ENCODE measurements at regions not wholly inside any gene's neighbourhood (a gene's known extent, or its start where the extent isn't known, plus 50 kb on each side); places are given as distances from the start of the nearest gene placed in this dataset.

DNA sequence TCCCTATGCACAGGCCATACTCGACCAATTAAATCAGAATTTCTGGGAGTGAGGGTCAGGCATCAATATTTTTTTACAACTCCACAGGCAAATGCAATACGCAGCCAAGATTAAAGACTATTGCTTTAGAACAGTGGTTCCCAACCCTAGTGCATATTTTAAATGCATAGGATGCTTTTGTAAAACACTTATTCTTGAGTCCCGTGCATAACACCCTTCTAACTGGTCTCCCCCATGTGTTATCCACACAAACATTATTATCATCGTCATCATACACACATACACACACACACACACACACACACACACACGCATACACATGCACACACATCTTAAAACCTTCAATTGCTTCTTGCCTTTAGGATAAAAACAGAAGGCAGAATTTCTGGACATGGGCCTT lies 145.0 kb upstream of the PELI1 start:
- Histone ChIP-seq H3K9me3 (ENCODE audit: control insufficient read depth, low read length) (no peaks in the 10 kb centered on the region), H3K27me3 (replicated peaks; ENCODE audit: control insufficient read depth, insufficient read depth, low read length) (peaks cover 5% of the 10 kb centered on the region), H3K9ac (ENCODE audit: low read length) (no peak overlapping the region), H3K4me1 (ENCODE audit: control insufficient read depth, insufficient read depth, low read length) (peaks cover 34% of the 10 kb centered on the region), H3K36me3 (ENCODE audit: control insufficient read depth, insufficient read depth, low read length, severe bottlenecking) (no peaks in the 10 kb centered on the region), H3K4me3 (ENCODE audit: low read length) (peak overlapping the region; percentile 2)
- no peak for DNase-seq (ENCODE audit: low read depth)

DNA sequence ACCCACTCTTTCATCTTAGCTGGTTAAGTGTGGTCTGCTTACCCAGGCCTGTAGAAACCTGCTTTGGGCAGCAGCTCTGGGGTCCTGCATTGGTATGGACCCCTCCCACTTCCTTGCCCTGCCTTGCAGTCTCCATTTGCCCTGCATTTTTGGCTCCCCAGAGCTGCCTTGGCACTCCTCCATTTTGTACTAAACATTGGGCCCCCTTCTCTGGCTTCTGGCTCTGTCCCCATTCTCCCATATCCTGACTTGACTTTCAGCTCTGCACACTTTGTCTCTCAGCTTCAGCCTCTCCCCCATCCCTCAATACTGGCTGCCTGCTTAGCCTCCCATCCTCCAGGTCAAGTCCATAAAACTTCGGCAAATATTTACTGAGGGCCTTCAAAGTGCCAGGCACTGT lies 145.5 kb upstream of the PELI1 start:
- no peaks in the 10 kb centered on the region for H3K36me3 ChIP-seq (ENCODE audit: control insufficient read depth, insufficient read depth, low read length, severe bottlenecking)
- no peak overlapping the region for H3K9ac ChIP-seq (ENCODE audit: low read length)
- H3K27me3 ChIP-seq (replicated peaks; ENCODE audit: control insufficient read depth, insufficient read depth, low read length) = peaks cover 5% of the 10 kb centered on the region
- peaks cover 30% of the 10 kb centered on the region for H3K4me1 ChIP-seq (ENCODE audit: control insufficient read depth, insufficient read depth, low read length)
- no peak overlapping the region for H3K4me3 ChIP-seq (ENCODE audit: low read length)
- DNase-seq (ENCODE audit: low read depth) = no peak
- H3K9me3 ChIP-seq (ENCODE audit: control insufficient read depth, low read length) = no peaks in the 10 kb centered on the region

DNA sequence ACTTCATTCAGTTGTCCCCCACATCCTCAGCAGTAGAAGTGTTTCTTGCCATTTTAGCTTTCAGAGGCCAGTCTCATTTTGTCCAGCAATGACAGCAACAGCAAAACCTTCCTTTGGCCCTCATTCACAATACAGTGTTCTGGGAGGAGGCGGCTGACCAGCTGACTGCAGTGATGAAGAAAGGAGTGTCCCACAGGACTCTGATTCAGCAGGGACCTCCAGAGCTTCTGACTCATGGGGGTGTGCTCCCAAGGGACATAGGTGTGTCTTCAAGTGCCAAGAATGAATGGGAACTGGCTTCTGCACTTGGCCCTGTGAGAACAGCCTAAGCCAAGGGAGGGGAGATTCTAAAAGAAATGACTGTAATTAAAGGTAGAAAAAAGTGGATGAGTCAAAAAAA lies 147.0 kb upstream of the PELI1 start:
- Histone ChIP-seq H3K27me3 (replicated peaks; ENCODE audit: control insufficient read depth, insufficient read depth, low read length) (peaks cover 7% of the 10 kb centered on the region), H3K9me3 (ENCODE audit: control insufficient read depth, low read length) (no peaks in the 10 kb centered on the region), H3K4me3 (ENCODE audit: low read length) (no peak overlapping the region), H3K9ac (ENCODE audit: low read length) (no peak overlapping the region), H3K4me1 (ENCODE audit: control insufficient read depth, insufficient read depth, low read length) (peaks cover 30% of the 10 kb centered on the region), H3K36me3 (ENCODE audit: control insufficient read depth, insufficient read depth, low read length, severe bottlenecking) (no peaks in the 10 kb centered on the region)
- peak; percentile 70 for DNase-seq (ENCODE audit: low read depth)

- no peak for DNase-seq (ENCODE audit: low read depth)
Observed at GRCh38 chr2:64295326-64296139, 151.3 kb upstream of the PELI1 start.

GRCh38 chr2:64296140-64296480 lies 151.9 kb upstream of the PELI1 start:
- Histone ChIP-seq H3K9me3 (ENCODE audit: control insufficient read depth, low read length) (no peaks in the 10 kb centered on the region), H3K4me3 (ENCODE audit: low read length) (no peak overlapping the region), H3K4me1 (ENCODE audit: control insufficient read depth, insufficient read depth, low read length) (peaks cover 3% of the 10 kb centered on the region), H3K27me3 (replicated peaks; ENCODE audit: control insufficient read depth, insufficient read depth, low read length) (peaks cover 36% of the 10 kb centered on the region), H3K36me3 (ENCODE audit: control insufficient read depth, insufficient read depth, low read length, severe bottlenecking) (no peaks in the 10 kb centered on the region), H3K9ac (ENCODE audit: low read length) (no peak overlapping the region)
- no peak for DNase-seq (ENCODE audit: low read depth)

More at GRCh38 chr2:64295326-64296139, 151.3 kb upstream of the PELI1 start:
- no peaks in the 10 kb centered on the region for H3K36me3 ChIP-seq (ENCODE audit: control insufficient read depth, insufficient read depth, low read length, severe bottlenecking)
- no peak overlapping the region for H3K9ac ChIP-seq (ENCODE audit: low read length)
- H3K4me3 ChIP-seq (ENCODE audit: low read length) = no peak overlapping the region
- no peaks in the 10 kb centered on the region for H3K9me3 ChIP-seq (ENCODE audit: control insufficient read depth, low read length)
- H3K4me1 ChIP-seq (ENCODE audit: control insufficient read depth, insufficient read depth, low read length) = peaks cover 9% of the 10 kb centered on the region
- peaks cover 36% of the 10 kb centered on the region for H3K27me3 ChIP-seq (replicated peaks; ENCODE audit: control insufficient read depth, insufficient read depth, low read length)

GRCh38 chr2:64296695-64297346 lies 152.6 kb upstream of the PELI1 start:
- Histone ChIP-seq H3K27me3 (replicated peaks; ENCODE audit: control insufficient read depth, insufficient read depth, low read length) (peaks cover 36% of the 10 kb centered on the region), H3K9ac (ENCODE audit: low read length) (no peak overlapping the region), H3K4me1 (ENCODE audit: control insufficient read depth, insufficient read depth, low read length) (no peaks in the 10 kb centered on the region), H3K9me3 (ENCODE audit: control insufficient read depth, low read length) (no peaks in the 10 kb centered on the region), H3K4me3 (ENCODE audit: low read length) (no peak overlapping the region), H3K36me3 (ENCODE audit: control insufficient read depth, insufficient read depth, low read length, severe bottlenecking) (no peaks in the 10 kb centered on the region)
- DNase-seq (ENCODE audit: low read depth) = no peak

DNA sequence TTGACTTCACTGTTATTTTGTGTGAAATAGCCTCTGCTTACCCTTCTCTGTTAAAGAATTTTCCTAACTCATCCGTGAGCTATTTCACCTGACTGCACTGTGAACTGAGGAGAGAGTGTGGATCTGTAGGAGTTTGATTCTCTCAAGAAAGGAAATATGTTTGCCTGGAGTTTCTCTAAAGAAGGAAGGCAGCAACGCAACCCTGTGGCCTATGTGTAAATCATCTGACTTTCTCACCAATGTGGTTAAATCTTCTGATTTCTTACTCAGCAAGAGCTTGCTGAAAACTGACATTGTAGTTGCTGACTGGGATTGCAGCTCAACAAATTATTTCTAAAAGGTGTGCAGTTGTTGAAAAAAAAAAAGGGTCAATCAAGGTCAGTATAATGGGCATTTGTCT lies 153.9 kb upstream of the PELI1 start:
- H3K4me1 ChIP-seq (ENCODE audit: control insufficient read depth, insufficient read depth, low read length) = no peaks in the 10 kb centered on the region
- peaks cover 36% of the 10 kb centered on the region for H3K27me3 ChIP-seq (replicated peaks; ENCODE audit: control insufficient read depth, insufficient read depth, low read length)
- no peak for DNase-seq (ENCODE audit: low read depth)
- H3K36me3 ChIP-seq (ENCODE audit: control insufficient read depth, insufficient read depth, low read length, severe bottlenecking) = no peaks in the 10 kb centered on the region
- H3K4me3 ChIP-seq (ENCODE audit: low read length) = no peak overlapping the region
- no peak overlapping the region for H3K9ac ChIP-seq (ENCODE audit: low read length)
- no peaks in the 10 kb centered on the region for H3K9me3 ChIP-seq (ENCODE audit: control insufficient read depth, low read length)

DNA sequence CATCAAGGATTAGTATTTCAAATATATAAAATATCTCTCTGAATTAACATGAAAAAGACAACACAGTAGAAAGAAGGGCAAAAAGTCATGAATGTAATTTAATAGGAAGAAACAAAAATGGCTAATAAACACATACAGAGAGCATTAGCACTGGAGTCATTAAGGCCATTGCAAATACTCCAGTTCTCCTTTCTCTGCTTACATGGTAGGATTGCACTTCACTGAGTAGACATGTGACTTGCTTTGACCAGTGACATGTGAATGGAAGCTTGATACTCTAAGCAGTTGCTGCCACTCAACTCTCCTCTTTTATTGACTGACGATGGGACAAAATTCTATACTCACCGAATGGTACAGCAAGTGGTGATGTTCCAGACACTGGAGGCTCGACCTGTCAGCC lies 153.9 kb upstream of the LGALSL start:
- Histone ChIP-seq H3K9me3 (ENCODE audit: control insufficient read depth, low read length) (no peaks in the 10 kb centered on the region), H3K27me3 (replicated peaks; ENCODE audit: control insufficient read depth, insufficient read depth, low read length) (peaks cover 36% of the 10 kb centered on the region), H3K4me1 (ENCODE audit: control insufficient read depth, insufficient read depth, low read length) (no peaks in the 10 kb centered on the region), H3K9ac (ENCODE audit: low read length) (no peak overlapping the region), H3K4me3 (ENCODE audit: low read length) (no peak overlapping the region), H3K36me3 (ENCODE audit: control insufficient read depth, insufficient read depth, low read length, severe bottlenecking) (no peaks in the 10 kb centered on the region)
- no peak for DNase-seq (ENCODE audit: low read depth)

- no peak overlapping the region for H3K4me3 ChIP-seq (ENCODE audit: low read length)
- peaks cover 7% of the 10 kb centered on the region for H3K9me3 ChIP-seq (ENCODE audit: control insufficient read depth, low read length)
- H3K27me3 ChIP-seq (replicated peaks; ENCODE audit: control insufficient read depth, insufficient read depth, low read length) = peaks cover 8% of the 10 kb centered on the region
- DNase-seq (ENCODE audit: low read depth) = no peak
- H3K4me1 ChIP-seq (ENCODE audit: control insufficient read depth, insufficient read depth, low read length) = no peaks in the 10 kb centered on the region
- no peak overlapping the region for H3K9ac ChIP-seq (ENCODE audit: low read length)
- H3K36me3 ChIP-seq (ENCODE audit: control insufficient read depth, insufficient read depth, low read length, severe bottlenecking) = no peaks in the 10 kb centered on the region
Observed at GRCh38 chr2:64303250-64303649, 150.7 kb upstream of the LGALSL start.

GRCh38 chr2:64307421-64307820 lies 146.5 kb upstream of the LGALSL start:
- no peak overlapping the region for H3K9ac ChIP-seq (ENCODE audit: low read length)
- H3K9me3 ChIP-seq (ENCODE audit: control insufficient read depth, low read length) = peaks cover 7% of the 10 kb centered on the region
- H3K4me3 ChIP-seq (ENCODE audit: low read length) = no peak overlapping the region
- no peaks in the 10 kb centered on the region for H3K36me3 ChIP-seq (ENCODE audit: control insufficient read depth, insufficient read depth, low read length, severe bottlenecking)
- no peak for DNase-seq (ENCODE audit: low read depth)
- no peaks in the 10 kb centered on the region for H3K27me3 ChIP-seq (replicated peaks; ENCODE audit: control insufficient read depth, insufficient read depth, low read length)
- H3K4me1 ChIP-seq (ENCODE audit: control insufficient read depth, insufficient read depth, low read length) = peaks cover 10% of the 10 kb centered on the region

- no peak for DNase-seq (ENCODE audit: low read depth)
- H3K27me3 ChIP-seq (replicated peaks; ENCODE audit: control insufficient read depth, insufficient read depth, low read length) = peaks cover 9% of the 10 kb centered on the region
- H3K4me1 ChIP-seq (ENCODE audit: control insufficient read depth, insufficient read depth, low read length) = peaks cover 19% of the 10 kb centered on the region
- H3K36me3 ChIP-seq (ENCODE audit: control insufficient read depth, insufficient read depth, low read length, severe bottlenecking) = no peaks in the 10 kb centered on the region
- no peaks in the 10 kb centered on the region for H3K9me3 ChIP-seq (ENCODE audit: control insufficient read depth, low read length)
- H3K4me3 ChIP-seq (ENCODE audit: low read length) = peak overlapping the region; percentile 70
- peak overlapping the region; percentile 45 for H3K9ac ChIP-seq (ENCODE audit: low read length)
Observed at GRCh38 chr2:64311191-64311910, 142.6 kb upstream of the LGALSL start.
